ENCODE measurements at regions not wholly inside any gene's neighbourhood (a gene's known extent, or its start where the extent isn't known, plus 50 kb on each side); places are given as distances from the start of the nearest gene placed in this dataset.
"Not testable (repeated sequence)": the region's sequence is repeated elsewhere in the genome, so short reads cannot be mapped to it uniquely, and the experiment has no call there.

DNA sequence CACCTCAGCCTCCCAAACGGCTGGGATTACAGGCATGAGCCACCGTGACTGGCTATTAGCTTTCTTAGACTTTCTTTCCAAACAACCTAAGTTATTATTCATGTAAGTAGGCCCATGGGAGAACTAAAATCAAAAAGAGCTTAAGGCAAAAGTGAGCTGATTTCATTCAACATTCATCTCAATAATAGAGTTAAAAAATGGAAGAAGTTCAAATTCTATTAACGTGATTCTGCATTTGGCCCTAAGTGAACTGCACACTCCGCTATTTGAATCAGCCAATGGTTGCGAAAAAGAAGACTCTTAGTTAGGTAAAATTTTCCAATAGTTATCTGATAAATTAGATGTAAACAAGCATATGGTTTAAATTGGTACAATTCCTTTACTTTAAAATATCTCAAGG, 68.6 kb upstream of the WARS2 start:
- H3K4me1 ChIP-seq (ENCODE audit: insufficient read depth, low read length, poor library complexity, severe bottlenecking): no peaks in the 10 kb centered on the region
- H3K27me3 ChIP-seq (ENCODE audit: insufficient read depth, low read length, poor library complexity, severe bottlenecking): no peaks in the 10 kb centered on the region

DNA sequence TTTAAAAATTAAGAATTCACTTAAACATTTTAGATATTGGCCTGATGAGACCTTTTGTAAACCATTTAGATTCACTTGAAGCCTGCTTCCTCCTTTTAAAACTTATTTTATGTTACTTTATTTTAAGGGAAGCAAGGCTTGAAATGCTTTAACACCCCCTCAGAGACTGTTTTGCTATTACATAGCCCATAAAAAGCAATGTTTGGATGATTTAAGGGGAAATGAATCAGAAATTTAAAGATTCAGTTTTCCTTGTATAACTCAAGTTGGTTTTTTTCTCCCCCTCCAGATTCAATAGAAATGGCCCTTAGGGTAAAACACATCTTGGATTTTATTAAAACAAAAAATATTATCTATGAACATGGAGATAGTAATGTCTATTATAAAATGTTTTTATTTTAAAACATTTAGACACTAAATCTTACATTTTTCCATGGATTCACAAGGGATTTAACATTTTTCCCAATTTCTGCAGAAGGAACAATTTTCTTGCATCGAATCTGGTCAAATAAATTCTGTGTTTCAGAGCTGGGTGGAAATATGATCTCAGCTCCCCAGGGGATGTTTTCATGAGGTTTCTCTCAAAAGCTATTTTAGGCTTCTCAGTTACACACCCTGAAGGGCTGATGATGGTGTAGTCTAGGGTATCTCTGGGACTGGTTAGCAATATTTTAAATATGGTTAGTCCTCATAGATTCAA, 69.3 kb upstream of the WARS2 start:
- no peak overlapping the region for H3K9ac ChIP-seq (ENCODE audit: low read depth, low read length, poor library complexity, severe bottlenecking)
- no peaks in the 10 kb centered on the region for H3K4me1 ChIP-seq (ENCODE audit: insufficient read depth, low read length, poor library complexity, severe bottlenecking)
- no peak overlapping the region for H3K4me2 ChIP-seq (ENCODE audit: low read depth, low read length, poor library complexity, severe bottlenecking)
- no peaks in the 10 kb centered on the region for H3K9me3 ChIP-seq (ENCODE audit: insufficient read depth, low read depth, low read length)
- H4K20me1 ChIP-seq (ENCODE audit: insufficient read depth, low read length, poor library complexity, severe bottlenecking): no peaks in the 10 kb centered on the region
- no peaks in the 10 kb centered on the region for H3K27me3 ChIP-seq (ENCODE audit: insufficient read depth, low read length, poor library complexity, severe bottlenecking)
- no peaks in the 10 kb centered on the region for H3K79me2 ChIP-seq (ENCODE audit: insufficient read depth, low read length)
- H3K9me2 ChIP-seq (replicated peaks; ENCODE audit: low read depth, low read length): no peaks in the 10 kb centered on the region
- TF ChIP-seq CTCF (conservative IDR thresholded peaks at IDR 0.05; ENCODE audit: low read length) (no peak), EZH2phosphoT487 (IDR thresholded peaks at IDR 0.05; ENCODE audit: borderline replicate concordance) (no peak)
- no peak overlapping the region for H3K4me3 ChIP-seq (ENCODE audit: low read length, poor library complexity, severe bottlenecking)
- H2AFZ ChIP-seq (ENCODE audit: low read length): no peak overlapping the region
- no peaks in the 10 kb centered on the region for H3F3A ChIP-seq (ENCODE audit: low read depth)
- H3K36me3 ChIP-seq (ENCODE audit: insufficient read depth, low read length): no peaks in the 10 kb centered on the region

More for the DNA sequence above, 68.6 kb upstream of the WARS2 start:
- Histone ChIP-seq H2AFZ (ENCODE audit: low read length) (no peak overlapping the region), H3F3A (ENCODE audit: low read depth) (no peaks in the 10 kb centered on the region), H3K9me3 (ENCODE audit: insufficient read depth, low read depth, low read length) (no peaks in the 10 kb centered on the region), H3K36me3 (ENCODE audit: insufficient read depth, low read length) (no peaks in the 10 kb centered on the region), H3K4me2 (ENCODE audit: low read depth, low read length, poor library complexity, severe bottlenecking) (no peak overlapping the region), H3K79me2 (ENCODE audit: insufficient read depth, low read length) (no peaks in the 10 kb centered on the region), H3K9me2 (replicated peaks; ENCODE audit: low read depth, low read length) (no peaks in the 10 kb centered on the region), H3K4me3 (ENCODE audit: low read length, poor library complexity, severe bottlenecking) (no peak overlapping the region), H3K9ac (ENCODE audit: low read depth, low read length, poor library complexity, severe bottlenecking) (no peak overlapping the region), H4K20me1 (ENCODE audit: insufficient read depth, low read length, poor library complexity, severe bottlenecking) (no peaks in the 10 kb centered on the region)
- no peak for TF ChIP-seq CTCF (conservative IDR thresholded peaks at IDR 0.05; ENCODE audit: low read length)
- no peak for TF ChIP-seq EZH2phosphoT487 (IDR thresholded peaks at IDR 0.05; ENCODE audit: borderline replicate concordance)

DNA sequence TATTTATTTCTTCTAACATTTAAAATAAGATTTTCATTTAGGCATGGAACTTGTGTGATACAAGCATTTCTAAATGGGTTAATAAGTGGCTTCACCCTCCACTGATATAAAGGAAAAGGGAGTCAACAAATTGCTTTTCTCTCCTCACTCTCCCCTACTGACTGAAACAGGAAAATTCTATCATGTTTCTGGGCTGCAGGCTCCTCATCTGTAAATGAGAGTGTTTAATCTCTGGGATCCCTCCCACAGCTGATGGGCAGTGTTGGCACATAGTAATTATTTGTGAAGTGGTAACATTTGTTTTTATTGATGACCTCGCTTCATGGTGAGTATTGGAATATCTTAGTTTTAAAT, 69.8 kb upstream of the WARS2 start:
- Histone ChIP-seq H3F3A (ENCODE audit: low read depth) (no peaks in the 10 kb centered on the region), H3K4me1 (ENCODE audit: insufficient read depth, low read length, poor library complexity, severe bottlenecking) (no peaks in the 10 kb centered on the region), H3K9ac (ENCODE audit: low read depth, low read length, poor library complexity, severe bottlenecking) (no peak overlapping the region), H3K4me2 (ENCODE audit: low read depth, low read length, poor library complexity, severe bottlenecking) (no peak overlapping the region), H4K20me1 (ENCODE audit: insufficient read depth, low read length, poor library complexity, severe bottlenecking) (no peaks in the 10 kb centered on the region), H3K9me3 (ENCODE audit: insufficient read depth, low read depth, low read length) (no peaks in the 10 kb centered on the region), H3K9me2 (replicated peaks; ENCODE audit: low read depth, low read length) (no peaks in the 10 kb centered on the region), H3K79me2 (ENCODE audit: insufficient read depth, low read length) (no peaks in the 10 kb centered on the region), H3K36me3 (ENCODE audit: insufficient read depth, low read length) (no peaks in the 10 kb centered on the region), H3K27me3 (ENCODE audit: insufficient read depth, low read length, poor library complexity, severe bottlenecking) (no peaks in the 10 kb centered on the region), H3K4me3 (ENCODE audit: low read length, poor library complexity, severe bottlenecking) (no peak overlapping the region), H2AFZ (ENCODE audit: low read length) (no peak overlapping the region)
- TF ChIP-seq EZH2phosphoT487 (IDR thresholded peaks at IDR 0.05; ENCODE audit: borderline replicate concordance) (no peak), CTCF (conservative IDR thresholded peaks at IDR 0.05; ENCODE audit: low read length) (no peak)

- H3K9ac ChIP-seq (ENCODE audit: low read depth, low read length, poor library complexity, severe bottlenecking); H3K4me1 ChIP-seq (ENCODE audit: insufficient read depth, low read length, poor library complexity, severe bottlenecking); H3K79me2 ChIP-seq (ENCODE audit: insufficient read depth, low read length); H3K4me3 ChIP-seq (ENCODE audit: low read length, poor library complexity, severe bottlenecking); H2AFZ ChIP-seq (ENCODE audit: low read length); H3K36me3 ChIP-seq (ENCODE audit: insufficient read depth, low read length); H3K9me3 ChIP-seq (ENCODE audit: insufficient read depth, low read depth, low read length); H4K20me1 ChIP-seq (ENCODE audit: insufficient read depth, low read length, poor library complexity, severe bottlenecking); H3K9me2 ChIP-seq (replicated peaks; ENCODE audit: low read depth, low read length); H3K4me2 ChIP-seq (ENCODE audit: low read depth, low read length, poor library complexity, severe bottlenecking); H3F3A ChIP-seq (ENCODE audit: low read depth); H3K27me3 ChIP-seq (ENCODE audit: insufficient read depth, low read length, poor library complexity, severe bottlenecking): not testable (repeated sequence)
These were observed 72.8 kb upstream of the WARS2 start for GRCh38 chr1:119213213-119213612.

GRCh38 chr1:119214961-119215360, 74.5 kb upstream of the WARS2 start:
- H3K4me3 ChIP-seq (ENCODE audit: low read length, poor library complexity, severe bottlenecking); H3K4me1 ChIP-seq (ENCODE audit: insufficient read depth, low read length, poor library complexity, severe bottlenecking); H3K9me2 ChIP-seq (replicated peaks; ENCODE audit: low read depth, low read length); H3K9ac ChIP-seq (ENCODE audit: low read depth, low read length, poor library complexity, severe bottlenecking); H3F3A ChIP-seq (ENCODE audit: low read depth); H3K36me3 ChIP-seq (ENCODE audit: insufficient read depth, low read length); H2AFZ ChIP-seq (ENCODE audit: low read length); H3K4me2 ChIP-seq (ENCODE audit: low read depth, low read length, poor library complexity, severe bottlenecking); H3K79me2 ChIP-seq (ENCODE audit: insufficient read depth, low read length); H3K27me3 ChIP-seq (ENCODE audit: insufficient read depth, low read length, poor library complexity, severe bottlenecking); H3K9me3 ChIP-seq (ENCODE audit: insufficient read depth, low read depth, low read length); H4K20me1 ChIP-seq (ENCODE audit: insufficient read depth, low read length, poor library complexity, severe bottlenecking): not testable (repeated sequence)

Measured in Loucy (cell line).